Uterus (tissue), 3 donors: ENCODE measurements at regions not wholly inside any gene's neighbourhood (a gene's known extent, or its start where the extent isn't known, plus 50 kb on each side); places are given as distances from the start of the nearest gene placed in this dataset.
"Not testable (repeated sequence)": the region's sequence is repeated elsewhere in the genome, so short reads cannot be mapped to it uniquely, and the experiment has no call there.

Experiments used
- DNase-seq, 2 donors: peaks; one replicate each; pipeline ENCODE4 v3.0.0-alpha.2; 2019 to 2020
- H3K27ac ChIP-seq, 2 donors: fragments of 200-600 bp; sonication (generic); 1 replicate in 1 of 2; 2 replicates in 1 of 2; pipeline ENCODE4 v1.5.1; 2016 to 2018
- H3K27me3 ChIP-seq, 2 donors: fragments of 200-600 bp; sonication (generic); one replicate each; pipeline ENCODE4 v1.5.1; 2018 to 2019; ENCODE audit warnings: control low read depth in 1 of 2
- H3K36me3 ChIP-seq, 2 donors: fragments of 200-600 bp; sonication (generic); one replicate each; pipeline ENCODE4 v1.5.1; 2019; ENCODE audit warnings: control low read depth in 1 of 2
- H3K4me1 ChIP-seq, 2 donors: fragments of 200-600 bp; sonication (generic); one replicate each; pipeline ENCODE4 v1.5.1; 2018 to 2019; ENCODE audit warnings: control low read depth in 1 of 2
- H3K4me3 ChIP-seq, 2 donors: fragments of 200-600 bp; sonication (generic); 1 replicate in 1 of 2; 2 replicates in 1 of 2; pipeline ENCODE4 v1.5.1; 2018 to 2019; ENCODE audit warnings: mild to moderate bottlenecking in 1 of 2
- H3K9me3 ChIP-seq, 2 donors: fragments of 200-600 bp; sonication (generic); one replicate each; pipeline ENCODE4 v1.5.1; 2019; ENCODE audit warnings: control low read depth in 1 of 2
- CTCF ChIP-seq, 4 experiments: fragments of 200-600 bp in 2 of 4; fragments of 450-650 bp in 2 of 4; sonication (generic) in 2 of 4; IDR thresholded peaks; one replicate each; pipeline ENCODE4 v1.5.1; 2016 to 2019; ENCODE audit warnings: antibody characterized with exemption in 4 of 4, mild to moderate bottlenecking in 2 of 4, moderate library complexity in 1 of 4
- POLR2A ChIP-seq, 2 donors: fragments of 450-650 bp; IDR thresholded peaks; one replicate each; pipeline ENCODE4 v1.6.1; 2016; ENCODE audit warnings: antibody characterized with exemption in 2 of 2, mild to moderate bottlenecking in 1 of 2, moderate library complexity in 1 of 2
- intact Hi-C: fragments of 100-400 bp; cut with DNase I; formaldehyde crosslinking; loops from one replicate; pipeline ENCODE4 v1.15.1; 2023; ENCODE audit warnings: low total_unique reads
- donor health status: DM: yes; HTN: yes; CAD: no.

- intact Hi-C loops, result no loop called here
- H3K27me3 ChIP-seq, result no peaks in the 10 kb centered on the region
- H3K9me3 ChIP-seq, result no peaks in the 10 kb centered on the region
- H3K4me3 ChIP-seq, result no peak overlapping the region
- no peaks in the 10 kb centered on the region for H3K36me3 ChIP-seq
- DNase-seq, result no peak
- TF ChIP-seq CTCF (IDR thresholded peaks at IDR 0.05), result no peak
- no peak for TF ChIP-seq POLR2A (IDR thresholded peaks at IDR 0.05)
- no peak overlapping the region for H3K27ac ChIP-seq
- no peaks in the 10 kb centered on the region for H3K4me1 ChIP-seq
Measured at GRCh38 chr6:155534678-155535077, 79.0 kb upstream of the NOX3 start.

GRCh38 chr6:155530219-155530834 is 74.7 kb upstream of the NOX3 start:
- no peaks in the 10 kb centered on the region for H3K4me1 ChIP-seq
- DNase-seq, result no peak
- H3K27ac ChIP-seq, result no peak overlapping the region
- intact Hi-C loops, result no loop called here
- H3K27me3 ChIP-seq, result no peaks in the 10 kb centered on the region
- no peaks in the 10 kb centered on the region for H3K9me3 ChIP-seq
- H3K4me3 ChIP-seq, result no peak overlapping the region
- H3K36me3 ChIP-seq, result no peaks in the 10 kb centered on the region
- TF ChIP-seq CTCF (IDR thresholded peaks at IDR 0.05), result peak in 3 of 4 experiments; percentile 19 to 38 (median 37)
- no peak for TF ChIP-seq POLR2A (IDR thresholded peaks at IDR 0.05)

- H3K9me3 ChIP-seq, H3K27me3 ChIP-seq, intact Hi-C loops, H3K4me3 ChIP-seq, H3K4me1 ChIP-seq, H3K27ac ChIP-seq, H3K36me3 ChIP-seq, DNase-seq: not testable (repeated sequence)
Measured at GRCh38 chr6:155529814-155530213, 74.2 kb upstream of the NOX3 start.

GRCh38 chr6:155528982-155529453 is 73.4 kb upstream of the NOX3 start:
- Histone ChIP-seq H3K27me3 (no peaks in the 10 kb centered on the region), H3K4me1 (no peaks in the 10 kb centered on the region), H3K27ac (no peak overlapping the region), H3K4me3 (no peak overlapping the region), H3K36me3 (no peaks in the 10 kb centered on the region), H3K9me3 (no peaks in the 10 kb centered on the region)
- TF ChIP-seq CTCF (IDR thresholded peaks at IDR 0.05) (no peak), POLR2A (IDR thresholded peaks at IDR 0.05) (no peak)
- intact Hi-C loops, result no loop called here
- DNase-seq, result no peak

- H3K27ac ChIP-seq, result no peak overlapping the region
- no peaks in the 10 kb centered on the region for H3K36me3 ChIP-seq
- intact Hi-C loops, result no loop called here
- no peaks in the 10 kb centered on the region for H3K27me3 ChIP-seq
- TF ChIP-seq CTCF (IDR thresholded peaks at IDR 0.05), result no peak
- no peak for TF ChIP-seq POLR2A (IDR thresholded peaks at IDR 0.05)
- no peak for DNase-seq
- H3K9me3 ChIP-seq, result no peaks in the 10 kb centered on the region
- H3K4me1 ChIP-seq, result no peaks in the 10 kb centered on the region
- no peak overlapping the region for H3K4me3 ChIP-seq
Measured at GRCh38 chr6:155528335-155528734, 72.7 kb upstream of the NOX3 start.

DNA sequence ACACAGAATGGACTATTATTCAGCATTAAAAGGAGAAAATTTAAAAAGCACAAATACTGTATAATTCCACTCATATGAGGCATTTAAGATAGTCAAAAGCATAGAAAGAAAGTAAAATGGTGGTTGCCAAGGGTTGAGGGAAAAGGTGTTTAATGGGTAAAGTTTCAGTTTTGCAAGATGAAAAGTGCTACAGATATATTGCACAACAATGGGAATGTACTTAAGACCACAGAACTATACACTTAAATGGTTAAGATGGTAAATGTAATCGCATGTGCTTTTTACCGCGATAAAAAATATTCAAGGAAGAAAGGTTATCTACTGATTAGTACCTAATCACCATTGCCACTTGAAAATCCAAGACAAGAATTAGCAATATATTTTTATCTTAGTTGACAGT is 71.8 kb upstream of the NOX3 start:
- Histone ChIP-seq H3K9me3 (no peaks in the 10 kb centered on the region), H3K36me3 (no peaks in the 10 kb centered on the region), H3K27ac (no peak overlapping the region), H3K4me1 (no peaks in the 10 kb centered on the region), H3K4me3 (no peak overlapping the region), H3K27me3 (no peaks in the 10 kb centered on the region)
- intact Hi-C loops, result no loop called here
- no peak for TF ChIP-seq POLR2A (IDR thresholded peaks at IDR 0.05)
- no peak for TF ChIP-seq CTCF (IDR thresholded peaks at IDR 0.05)
- DNase-seq, result no peak
